ENCODE measurements at regions not wholly inside any gene's neighbourhood (a gene's known extent, or its start where the extent isn't known, plus 50 kb on each side); places are given as distances from the start of the nearest gene placed in this dataset.

- Mint-ChIP-seq H3K4me1 (no peaks in the 10 kb centered on the region), H3K9me3 (peaks cover 2% of the 10 kb centered on the region), H3K27ac (no peak overlapping the region), H3K27me3 (ENCODE audit: low read depth) (peaks cover 47% of the 10 kb centered on the region), H3K36me3 (no peaks in the 10 kb centered on the region), H3K4me3 (no peak overlapping the region)
- DNase-seq (ENCODE audit: low spot score in 2 of 2, unreplicated experiment in 2 of 2) = no peak
- no peak for TF ChIP-seq CTCF (IDR thresholded peaks at IDR 0.05; ENCODE audit: unreplicated experiment)
Measured at GRCh38 chr19:30281906-30282305, 90.3 kb upstream of the ZNF536 start.

- H3K36me3 Mint-ChIP-seq = no peaks in the 10 kb centered on the region
- H3K27me3 Mint-ChIP-seq (ENCODE audit: low read depth) = peaks cover 32% of the 10 kb centered on the region
- H3K4me3 Mint-ChIP-seq = no peak overlapping the region
- peaks cover 4% of the 10 kb centered on the region for H3K9me3 Mint-ChIP-seq
- TF ChIP-seq CTCF (IDR thresholded peaks at IDR 0.05; ENCODE audit: unreplicated experiment) = no peak
- no peaks in the 10 kb centered on the region for H3K4me1 Mint-ChIP-seq
- DNase-seq (ENCODE audit: low spot score in 2 of 2, unreplicated experiment in 2 of 2) = no peak
- H3K27ac Mint-ChIP-seq = no peak overlapping the region
Measured at GRCh38 chr19:30283556-30283955, 88.6 kb upstream of the ZNF536 start.

GRCh38 chr19:30284209-30284608, 88.0 kb upstream of the ZNF536 start:
- no peak for DNase-seq (ENCODE audit: low spot score in 2 of 2, unreplicated experiment in 2 of 2)
- Mint-ChIP-seq H3K9me3 (peaks cover 4% of the 10 kb centered on the region), H3K4me1 (no peaks in the 10 kb centered on the region), H3K36me3 (no peaks in the 10 kb centered on the region), H3K4me3 (no peak overlapping the region), H3K27ac (no peak overlapping the region), H3K27me3 (ENCODE audit: low read depth) (peaks cover 27% of the 10 kb centered on the region)
- TF ChIP-seq CTCF (IDR thresholded peaks at IDR 0.05; ENCODE audit: unreplicated experiment) = no peak

- Mint-ChIP-seq H3K4me1 (no peaks in the 10 kb centered on the region), H3K27ac (no peak overlapping the region), H3K27me3 (ENCODE audit: low read depth) (peaks cover 21% of the 10 kb centered on the region), H3K9me3 (peaks cover 4% of the 10 kb centered on the region), H3K36me3 (no peaks in the 10 kb centered on the region), H3K4me3 (no peak overlapping the region)
- TF ChIP-seq CTCF (IDR thresholded peaks at IDR 0.05; ENCODE audit: unreplicated experiment) = no peak
- DNase-seq (ENCODE audit: low spot score in 2 of 2, unreplicated experiment in 2 of 2) = no peak
Measured at GRCh38 chr19:30284885-30285284, 87.3 kb upstream of the ZNF536 start.

- TF ChIP-seq CTCF (IDR thresholded peaks at IDR 0.05; ENCODE audit: unreplicated experiment) = no peak
- Mint-ChIP-seq H3K4me1 (no peaks in the 10 kb centered on the region), H3K27ac (no peak overlapping the region)
Measured at GRCh38 chr19:30286378-30286777, 85.8 kb upstream of the ZNF536 start.

GRCh38 chr19:30287259-30287658, 84.9 kb upstream of the ZNF536 start:
- no peak overlapping the region for H3K27ac Mint-ChIP-seq
- H3K4me3 Mint-ChIP-seq = no peak overlapping the region
- no peaks in the 10 kb centered on the region for H3K36me3 Mint-ChIP-seq
- TF ChIP-seq CTCF (IDR thresholded peaks at IDR 0.05; ENCODE audit: unreplicated experiment) = no peak
- no peak for DNase-seq (ENCODE audit: low spot score in 2 of 2, unreplicated experiment in 2 of 2)
- H3K9me3 Mint-ChIP-seq = peaks cover 4% of the 10 kb centered on the region
- H3K4me1 Mint-ChIP-seq = no peaks in the 10 kb centered on the region
- H3K27me3 Mint-ChIP-seq (ENCODE audit: low read depth) = peaks cover 8% of the 10 kb centered on the region

More at GRCh38 chr19:30286378-30286777, 85.8 kb upstream of the ZNF536 start:
- no peak for DNase-seq (ENCODE audit: low spot score in 2 of 2, unreplicated experiment in 2 of 2)
- H3K4me3 Mint-ChIP-seq = no peak overlapping the region
- H3K36me3 Mint-ChIP-seq = no peaks in the 10 kb centered on the region
- peaks cover 8% of the 10 kb centered on the region for H3K27me3 Mint-ChIP-seq (ENCODE audit: low read depth)
- H3K9me3 Mint-ChIP-seq = peaks cover 4% of the 10 kb centered on the region

Measured in mesothelial cell of epicardium (in vitro differentiated cells).